GM12875 (cell line): ENCODE measurements at regions not wholly inside any gene's neighbourhood (a gene's known extent, or its start where the extent isn't known, plus 50 kb on each side); places are given as distances from the start of the nearest gene placed in this dataset.
"Not testable (repeated sequence)": the region's sequence is repeated elsewhere in the genome, so short reads cannot be mapped to it uniquely, and the experiment has no call there.

Experiments
- H3K4me3 ChIP-seq: one replicate; pipeline ENCODE4 v1.5.1; 2011; ENCODE audit warnings: low read depth, low read length, control low read depth
- TF ChIP-seq, protein P1 (sequence below): IDR thresholded peaks from 2 replicates; pipeline ENCODE4 v1.5.1; 2011; ENCODE audit warnings: low read depth, mild to moderate bottlenecking, control low read depth, inconsistent platforms, low read length, moderate library complexity, borderline replicate concordance; ENCODE audit not compliant: insufficient read depth

DNA sequence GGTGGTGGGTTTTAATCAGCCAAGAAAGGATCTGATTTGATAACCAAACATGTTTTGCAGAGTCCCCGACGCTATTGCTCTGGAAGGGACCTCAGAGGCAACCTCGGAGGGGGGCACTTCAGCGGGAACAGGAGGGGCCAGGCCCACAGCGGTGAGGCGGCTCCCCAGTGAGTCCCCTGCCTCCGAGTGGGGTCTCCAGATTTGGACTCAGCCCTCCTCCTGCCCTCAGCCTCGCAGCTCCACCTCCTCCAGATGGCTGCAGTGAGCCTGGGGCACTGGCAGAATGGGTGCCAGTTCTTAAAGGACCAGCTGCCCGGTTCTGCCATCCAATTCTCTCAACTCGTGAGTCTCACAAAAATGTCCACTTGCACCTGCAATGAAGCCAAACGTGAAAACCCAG lies 61.0 kb upstream of the NANOS1 start:
- TF ChIP-seq, protein P1, sequence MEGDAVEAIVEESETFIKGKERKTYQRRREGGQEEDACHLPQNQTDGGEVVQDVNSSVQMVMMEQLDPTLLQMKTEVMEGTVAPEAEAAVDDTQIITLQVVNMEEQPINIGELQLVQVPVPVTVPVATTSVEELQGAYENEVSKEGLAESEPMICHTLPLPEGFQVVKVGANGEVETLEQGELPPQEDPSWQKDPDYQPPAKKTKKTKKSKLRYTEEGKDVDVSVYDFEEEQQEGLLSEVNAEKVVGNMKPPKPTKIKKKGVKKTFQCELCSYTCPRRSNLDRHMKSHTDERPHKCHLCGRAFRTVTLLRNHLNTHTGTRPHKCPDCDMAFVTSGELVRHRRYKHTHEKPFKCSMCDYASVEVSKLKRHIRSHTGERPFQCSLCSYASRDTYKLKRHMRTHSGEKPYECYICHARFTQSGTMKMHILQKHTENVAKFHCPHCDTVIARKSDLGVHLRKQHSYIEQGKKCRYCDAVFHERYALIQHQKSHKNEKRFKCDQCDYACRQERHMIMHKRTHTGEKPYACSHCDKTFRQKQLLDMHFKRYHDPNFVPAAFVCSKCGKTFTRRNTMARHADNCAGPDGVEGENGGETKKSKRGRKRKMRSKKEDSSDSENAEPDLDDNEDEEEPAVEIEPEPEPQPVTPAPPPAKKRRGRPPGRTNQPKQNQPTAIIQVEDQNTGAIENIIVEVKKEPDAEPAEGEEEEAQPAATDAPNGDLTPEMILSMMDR = no peak
- no peak overlapping the region for H3K4me3 ChIP-seq

DNA sequence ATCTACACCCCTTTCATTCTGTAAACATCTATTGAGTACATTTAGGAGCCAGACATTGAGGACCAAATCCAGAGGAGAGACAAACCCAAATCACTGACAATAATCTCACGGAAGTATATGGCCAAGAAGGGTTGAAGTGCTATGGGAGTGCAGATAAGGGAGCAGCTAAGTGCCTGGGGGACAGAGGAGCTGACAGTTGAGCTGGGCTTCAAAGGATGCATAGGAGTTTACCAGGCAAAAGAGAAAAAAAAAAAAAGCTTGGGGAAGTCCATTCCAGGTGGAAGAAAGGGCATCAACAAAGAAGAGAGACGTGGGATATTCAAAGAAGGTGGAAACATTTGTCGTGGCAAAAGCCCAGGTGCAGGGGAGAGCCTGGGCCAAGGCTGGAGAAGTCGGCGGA lies 60.5 kb upstream of the NANOS1 start:
- H3K4me3 ChIP-seq = no peak overlapping the region
- TF ChIP-seq, protein P1 = no peak

DNA sequence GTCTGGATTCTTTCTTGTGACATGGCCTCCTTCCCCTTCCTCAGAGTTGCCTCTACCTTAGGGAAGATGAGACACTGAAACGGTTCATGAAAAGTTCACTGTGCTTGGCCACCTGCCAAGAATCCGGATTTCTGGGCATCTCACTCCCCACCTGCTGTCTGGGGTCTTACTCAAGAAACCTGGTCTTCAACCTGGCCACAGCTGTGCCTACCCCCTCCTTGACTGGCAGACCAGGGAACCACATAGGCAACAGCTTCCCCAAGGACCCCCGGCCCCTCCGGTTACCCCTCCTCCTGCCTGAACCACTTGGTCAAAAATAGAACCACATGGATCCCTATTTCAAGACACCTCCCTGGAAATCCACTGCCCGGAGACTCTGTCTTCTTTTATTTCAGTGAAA lies 58.7 kb upstream of the NANOS1 start:
- H3K4me3 ChIP-seq = no peak overlapping the region
- TF ChIP-seq, protein P1 = no peak

DNA sequence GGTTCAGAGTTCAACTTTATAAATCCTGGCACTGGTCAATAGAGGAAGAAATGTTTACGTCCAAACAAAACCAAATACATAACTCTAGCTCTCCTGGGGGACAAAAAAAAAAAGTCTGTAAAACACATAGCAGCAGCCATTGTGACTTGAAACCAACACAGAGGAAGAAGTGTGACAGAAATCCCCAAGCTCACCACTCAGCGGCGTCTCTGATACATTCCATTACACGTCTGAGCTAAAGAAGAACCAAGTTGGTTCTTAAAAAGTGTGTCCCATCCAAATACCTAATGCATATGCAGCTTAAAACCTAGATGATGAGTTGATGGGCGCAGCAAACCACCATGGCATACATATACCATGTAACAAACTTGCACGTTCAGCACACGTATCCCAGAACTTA lies 58.3 kb upstream of the NANOS1 start:
- TF ChIP-seq, protein P1 = peak; percentile 33; the same call in 1 of the 2 replicates
- H3K4me3 ChIP-seq = no peak overlapping the region

DNA sequence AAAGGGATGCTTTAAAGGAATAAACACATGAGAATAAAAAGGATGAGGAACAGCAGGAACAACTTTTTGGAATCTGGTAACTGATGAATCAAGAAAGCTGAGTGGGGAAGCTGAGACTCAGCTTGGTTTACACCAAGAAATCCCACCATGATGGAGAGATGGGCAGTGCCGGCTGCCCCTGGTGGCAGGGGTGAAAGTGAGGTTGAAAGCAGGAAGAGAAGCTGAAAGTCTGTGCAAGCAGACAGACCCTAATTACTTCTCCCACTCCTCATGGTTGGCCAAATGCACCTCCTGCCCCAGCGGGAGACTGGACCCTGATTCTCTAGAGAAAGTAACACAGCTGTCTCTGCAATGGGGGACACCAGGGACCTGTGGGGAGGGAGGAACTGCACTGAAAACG lies 57.6 kb upstream of the NANOS1 start:
- TF ChIP-seq, protein P1 = no peak
- no peak overlapping the region for H3K4me3 ChIP-seq

DNA sequence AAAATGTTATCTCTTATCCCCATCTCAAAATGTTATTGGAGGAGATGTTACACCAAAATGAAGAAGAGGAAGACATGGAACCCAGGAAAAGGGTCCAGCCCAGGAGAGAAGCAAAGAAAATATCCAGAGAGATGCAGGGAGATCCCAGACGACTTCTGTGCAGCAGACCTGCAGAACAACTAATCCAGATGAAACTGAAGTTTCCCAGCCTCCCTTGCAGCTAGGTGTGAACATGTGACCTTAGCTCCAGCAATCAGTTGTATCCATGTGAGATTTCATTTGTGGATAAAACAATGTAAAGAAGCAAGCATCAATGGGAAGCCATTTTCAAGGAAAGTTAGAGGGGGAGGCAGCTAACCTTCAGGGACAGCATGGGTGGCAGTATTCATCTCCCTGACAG lies 55.8 kb upstream of the NANOS1 start:
- TF ChIP-seq, protein P1 = no peak
- H3K4me3 ChIP-seq = no peak overlapping the region

DNA sequence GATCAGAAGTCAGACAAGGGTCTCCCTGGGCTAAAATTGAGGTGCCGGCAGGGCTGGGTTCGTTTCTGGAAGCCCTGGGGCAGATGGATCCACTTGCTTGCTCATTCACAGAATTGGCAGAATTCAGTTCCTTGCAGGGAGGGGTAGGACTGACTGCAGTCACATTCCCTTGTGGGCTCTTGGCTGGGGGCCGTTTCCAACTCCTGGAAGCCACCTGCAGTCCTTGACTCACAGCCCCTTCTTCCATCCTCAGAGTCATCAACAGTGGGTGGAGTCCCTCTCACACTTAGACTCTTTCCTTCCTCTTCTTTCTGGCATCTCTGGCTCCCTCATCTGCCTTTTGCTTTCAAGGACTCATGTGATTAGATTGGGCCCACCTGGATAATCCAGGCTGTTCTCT lies 54.6 kb upstream of the NANOS1 start:
- no peak overlapping the region for H3K4me3 ChIP-seq
- TF ChIP-seq, protein P1 = no peak

DNA sequence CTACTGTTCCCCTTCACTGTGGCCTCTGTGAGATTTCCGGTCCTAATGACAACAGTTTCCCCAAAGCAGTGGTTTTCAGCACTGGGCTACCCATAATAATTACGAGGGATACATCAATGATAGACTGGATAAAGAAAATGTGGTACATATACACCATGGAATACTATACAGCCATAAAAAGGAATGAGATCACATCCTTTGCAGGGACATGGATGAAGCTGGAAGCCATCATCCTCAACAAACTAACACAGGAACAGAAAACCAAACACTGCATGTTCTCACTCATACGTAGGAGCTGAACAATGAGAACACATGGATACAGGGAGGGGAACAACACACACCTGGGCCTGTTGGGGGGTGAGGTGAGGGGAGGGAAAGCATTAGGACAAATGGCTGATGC lies 53.3 kb upstream of the NANOS1 start:
- H3K4me3 ChIP-seq = not testable (repeated sequence)
